Mesenchymal stem cell (in vitro differentiated cells and primary cell): ENCODE measurements at regions not wholly inside any gene's neighbourhood (a gene's known extent, or its start where the extent isn't known, plus 50 kb on each side); places are given as distances from the start of the nearest gene placed in this dataset.

ENCODE experiments used
- DNase-seq: peaks from one replicate; pipeline ENCODE4 v3.0.0-alpha.2; 2013
- H2AFZ ChIP-seq: one replicate; pipeline ENCODE4 v1.6.1; 2013; ENCODE audit warnings: low read depth, mild to moderate bottlenecking, control low read depth, inconsistent platforms, low read length, moderate library complexity
- H2AK5ac ChIP-seq: 2 replicates; pipeline ENCODE4 v1.6.1; 2013; ENCODE audit warnings: low read length, moderate library complexity, mild to moderate bottlenecking, inconsistent platforms; ENCODE audit not compliant: severe bottlenecking
- H2BK120ac ChIP-seq: one replicate; pipeline ENCODE4 v1.6.1; 2013; ENCODE audit warnings: low read depth, mild to moderate bottlenecking, inconsistent platforms, low read length, moderate library complexity
- H2BK12ac ChIP-seq, 2 experiments: one replicate each; pipeline ENCODE4 v1.6.1; 2013; ENCODE audit warnings: inconsistent platforms in 2 of 2, low read length in 2 of 2, mild to moderate bottlenecking in 2 of 2, moderate library complexity in 2 of 2, control low read depth in 1 of 2
- H2BK15ac ChIP-seq: one replicate; pipeline ENCODE4 v1.6.1; 2013; ENCODE audit warnings: mild to moderate bottlenecking, low read depth, inconsistent platforms; ENCODE audit not compliant: poor library complexity, severe bottlenecking
- H2BK5ac ChIP-seq: 2 replicates; pipeline ENCODE4 v1.6.1; 2013; ENCODE audit warnings: low read depth, mild to moderate bottlenecking, low read length, control low read depth, inconsistent platforms; ENCODE audit not compliant: poor library complexity, severe bottlenecking
- H3K14ac ChIP-seq, 2 experiments: one replicate each; pipeline ENCODE4 v1.6.1; 2013; ENCODE audit warnings: inconsistent platforms in 2 of 2, low read length in 2 of 2, control low read depth in 1 of 2, mild to moderate bottlenecking in 1 of 2, moderate library complexity in 1 of 2
- H3K18ac ChIP-seq, 2 experiments: one replicate each; pipeline ENCODE4 v1.6.1; 2013; ENCODE audit warnings: inconsistent platforms in 2 of 2, low read length in 2 of 2, control low read depth in 1 of 2, low read depth in 1 of 2, mild to moderate bottlenecking in 1 of 2
- H3K23ac ChIP-seq, 2 experiments: one replicate each; pipeline ENCODE4 v1.6.1; 2013; ENCODE audit warnings: inconsistent platforms in 2 of 2, low read length in 2 of 2, mild to moderate bottlenecking in 2 of 2, moderate library complexity in 2 of 2, control low read depth in 1 of 2
- H3K27ac ChIP-seq: 2 replicates; pipeline ENCODE4 v1.5.1; 2013; ENCODE audit warnings: mild to moderate bottlenecking, moderate library complexity, low read length, control low read depth, inconsistent platforms; ENCODE audit not compliant: poor library complexity, severe bottlenecking
- H3K27me3 ChIP-seq, 2 experiments: 2 replicates each; pipeline versions ENCODE4 v1.6.1 to v1.7.0; 2013; ENCODE audit warnings: low read length in 2 of 2, mild to moderate bottlenecking in 2 of 2, moderate library complexity in 2 of 2, control low read depth in 1 of 2, inconsistent platforms in 1 of 2; ENCODE audit not compliant: control insufficient read depth in 1 of 2, insufficient read depth in 1 of 2
- H3K36me3 ChIP-seq, 2 experiments: 2 replicates each; pipeline versions ENCODE4 v1.6.1 to v1.7.0; 2013; ENCODE audit warnings: low read length in 2 of 2, control low read depth in 1 of 2, inconsistent platforms in 1 of 2, low read depth in 1 of 2, mild to moderate bottlenecking in 1 of 2; ENCODE audit not compliant: insufficient read depth in 2 of 2, control insufficient read depth in 1 of 2
- H3K4ac ChIP-seq, 2 experiments: one replicate each; pipeline ENCODE4 v1.6.1; 2013; ENCODE audit warnings: inconsistent platforms in 2 of 2, low read length in 2 of 2, mild to moderate bottlenecking in 2 of 2, moderate library complexity in 2 of 2, control low read depth in 1 of 2, low read depth in 1 of 2
- H3K4me1 ChIP-seq: 2 replicates; pipeline ENCODE4 v1.6.1; 2013; ENCODE audit warnings: low read depth, low read length, control low read depth; ENCODE audit not compliant: control insufficient read depth, insufficient read depth
- H3K4me2 ChIP-seq: 2 replicates; pipeline ENCODE4 v1.6.1; 2013; ENCODE audit warnings: low read length, mild to moderate bottlenecking, inconsistent platforms; ENCODE audit not compliant: poor library complexity, severe bottlenecking
- H3K4me3 ChIP-seq, 2 experiments: 2 replicates each; pipeline versions ENCODE4 v1.5.1 to v1.7.0; 2013; ENCODE audit warnings: low read length in 2 of 2, mild to moderate bottlenecking in 2 of 2, control low read depth in 1 of 2, low read depth in 1 of 2; ENCODE audit not compliant: insufficient read depth in 1 of 2
- H3K79me1 ChIP-seq: replicated peaks from 2 replicates; pipeline ENCODE4 v1.6.1; 2013; ENCODE audit warnings: mild to moderate bottlenecking, control low read depth, low read length, inconsistent platforms; ENCODE audit not compliant: poor library complexity, severe bottlenecking
- H3K9ac ChIP-seq: 2 replicates; pipeline ENCODE4 v1.7.0; 2013; ENCODE audit warnings: mild to moderate bottlenecking, low read length, moderate library complexity
- H3K9me3 ChIP-seq: 2 replicates; pipeline ENCODE4 v1.7.0; 2013; ENCODE audit warnings: mild to moderate bottlenecking, low read length; ENCODE audit not compliant: control insufficient read depth
- H4K8ac ChIP-seq: one replicate; pipeline ENCODE4 v1.6.1; 2013; ENCODE audit warnings: inconsistent platforms, mild to moderate bottlenecking, low read length, moderate library complexity
- H4K91ac ChIP-seq: one replicate; pipeline ENCODE4 v1.6.1; 2013; ENCODE audit warnings: mild to moderate bottlenecking, low read length, inconsistent platforms
- whole genome bisulfite sequencing: methylation state at CpG from one replicate; pipeline ENCODE4 v1.1.7; 2013; ENCODE audit warnings: mixed read lengths; 5-methylcytosine and 5-hydroxymethylcytosine counted together

- Histone ChIP-seq H3K4me2 (no peak overlapping the region), H3K27me3 (peaks cover 46 to 70% of the 10 kb centered on the region in 2 experiments), H3K27ac (no peak overlapping the region), H4K91ac (no peak overlapping the region), H2BK120ac (no peak overlapping the region), H2BK5ac (no peak overlapping the region), H2AK5ac (no peak overlapping the region), H3K79me1 (no peaks in the 10 kb centered on the region), H3K4me1 (peaks cover 4% of the 10 kb centered on the region), H3K9ac (no peak overlapping the region), H3K4me3 (no peak overlapping the region), H3K14ac (no peak overlapping the region), H2BK12ac (no peak overlapping the region), H2AFZ (no peak overlapping the region), H3K36me3 (no peaks in the 10 kb centered on the region), H2BK15ac (no peak overlapping the region), H4K8ac (no peak overlapping the region), H3K23ac (no peak overlapping the region), H3K9me3 (peaks cover 22% of the 10 kb centered on the region), H3K4ac (no peak overlapping the region), H3K18ac (no peak overlapping the region)
- no peak for DNase-seq
- WGBS, result 54% methylated on average over 17 of the region's 17 CpGs
Measured at GRCh38 chr17:77736199-77736585, 222.3 kb upstream of the TNRC6C start.

DNA sequence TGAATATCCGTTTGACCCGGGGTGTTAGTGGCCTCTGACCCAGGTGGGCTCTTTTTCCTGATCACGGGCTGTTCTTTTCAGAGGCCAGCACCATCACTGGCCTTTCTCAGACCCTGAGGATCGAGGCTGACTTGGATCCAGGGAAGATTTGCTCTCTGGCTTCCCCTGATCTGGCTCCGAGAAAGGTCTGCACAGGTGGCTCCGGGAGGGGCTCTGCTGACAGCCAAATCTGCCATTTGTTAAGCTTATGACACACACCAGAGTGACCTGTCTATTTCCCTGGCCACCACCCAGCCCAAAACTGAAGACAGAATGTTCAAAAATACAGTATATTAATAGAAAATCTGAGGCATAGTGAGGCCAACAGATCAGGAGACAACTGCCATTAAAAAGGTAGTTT, 221.8 kb upstream of the TNRC6C start:
- no peak overlapping the region for H4K91ac ChIP-seq
- H2AFZ ChIP-seq, result no peak overlapping the region
- H3K9me3 ChIP-seq, result peaks cover 21% of the 10 kb centered on the region
- H3K4me2 ChIP-seq, result no peak overlapping the region
- no peaks in the 10 kb centered on the region for H3K79me1 ChIP-seq
- H3K4me3 ChIP-seq, result no peak overlapping the region
- no peaks in the 10 kb centered on the region for H3K36me3 ChIP-seq
- H3K23ac ChIP-seq, result no peak overlapping the region
- no peak overlapping the region for H2BK120ac ChIP-seq
- no peak overlapping the region for H3K14ac ChIP-seq
- no peak overlapping the region for H2AK5ac ChIP-seq
- WGBS, result 86% methylated on average over 6 of the region's 6 CpGs
- no peak overlapping the region for H2BK5ac ChIP-seq
- H2BK12ac ChIP-seq, result no peak overlapping the region
- H2BK15ac ChIP-seq, result no peak overlapping the region
- no peak overlapping the region for H3K18ac ChIP-seq
- no peak overlapping the region for H3K9ac ChIP-seq
- DNase-seq, result no peak
- H3K27ac ChIP-seq, result no peak overlapping the region
- no peak overlapping the region for H4K8ac ChIP-seq
- H3K27me3 ChIP-seq, result peaks cover 46 to 73% of the 10 kb centered on the region in 2 experiments
- H3K4ac ChIP-seq, result no peak overlapping the region
- peaks cover 4% of the 10 kb centered on the region for H3K4me1 ChIP-seq

DNA sequence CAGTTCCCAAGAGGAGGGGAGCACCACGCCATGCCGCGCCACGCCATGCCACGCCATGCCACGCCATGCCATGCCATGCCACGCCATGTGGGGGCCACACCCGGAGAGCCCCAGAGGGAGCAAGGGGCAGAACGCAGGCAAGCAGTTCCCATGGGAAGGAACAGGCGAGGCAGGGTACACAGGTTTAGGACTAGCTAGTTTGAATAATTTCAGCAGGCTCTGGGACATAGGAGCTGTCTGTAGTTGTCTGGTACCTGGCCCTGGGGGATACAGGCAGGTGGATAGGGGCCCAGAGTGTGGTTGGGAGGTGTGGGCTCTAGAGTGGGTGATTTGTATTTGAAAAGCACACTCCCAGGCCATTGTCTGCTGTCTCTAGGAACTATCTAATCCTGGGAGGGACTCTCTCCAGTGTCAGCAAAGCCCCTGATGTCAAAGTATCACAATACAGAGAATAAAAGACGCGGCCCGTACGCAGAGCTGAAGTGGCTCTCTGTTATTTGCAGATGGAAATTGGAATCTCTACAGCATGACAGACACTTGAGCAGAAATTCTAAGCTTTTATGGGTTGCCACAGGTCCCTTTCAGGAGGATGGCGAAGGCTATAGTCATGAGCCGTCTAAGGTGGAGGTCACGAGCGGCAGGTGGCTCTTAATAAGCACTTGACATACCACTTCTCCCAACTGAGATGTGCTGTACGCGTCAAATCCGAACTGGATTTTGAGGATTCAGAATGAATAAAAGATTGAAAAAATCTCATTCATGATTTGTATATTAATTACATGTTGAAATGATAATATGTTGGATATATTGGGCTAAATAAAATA, 220.8 kb upstream of the TNRC6C start:
- Histone ChIP-seq H3K27me3 (peaks cover 46 to 69% of the 10 kb centered on the region in 2 experiments), H3K4me2 (no peak overlapping the region), H3K36me3 (no peaks in the 10 kb centered on the region), H2BK15ac (no peak overlapping the region), H4K91ac (no peak overlapping the region), H3K9me3 (peaks cover 12% of the 10 kb centered on the region), H3K9ac (no peak overlapping the region), H4K8ac (no peak overlapping the region), H3K4ac (no peak overlapping the region), H2AFZ (no peak overlapping the region), H2BK120ac (no peak overlapping the region), H3K14ac (no peak overlapping the region), H3K23ac (no peak overlapping the region), H3K4me3 (no peak overlapping the region), H3K27ac (no peak overlapping the region), H2AK5ac (no peak overlapping the region), H3K79me1 (no peaks in the 10 kb centered on the region), H3K4me1 (peaks cover 4% of the 10 kb centered on the region), H2BK12ac (no peak overlapping the region), H2BK5ac (no peak overlapping the region), H3K18ac (no peak overlapping the region)
- WGBS, result 83% methylated on average over 18 of the region's 21 CpGs
- DNase-seq, result no peak

DNA sequence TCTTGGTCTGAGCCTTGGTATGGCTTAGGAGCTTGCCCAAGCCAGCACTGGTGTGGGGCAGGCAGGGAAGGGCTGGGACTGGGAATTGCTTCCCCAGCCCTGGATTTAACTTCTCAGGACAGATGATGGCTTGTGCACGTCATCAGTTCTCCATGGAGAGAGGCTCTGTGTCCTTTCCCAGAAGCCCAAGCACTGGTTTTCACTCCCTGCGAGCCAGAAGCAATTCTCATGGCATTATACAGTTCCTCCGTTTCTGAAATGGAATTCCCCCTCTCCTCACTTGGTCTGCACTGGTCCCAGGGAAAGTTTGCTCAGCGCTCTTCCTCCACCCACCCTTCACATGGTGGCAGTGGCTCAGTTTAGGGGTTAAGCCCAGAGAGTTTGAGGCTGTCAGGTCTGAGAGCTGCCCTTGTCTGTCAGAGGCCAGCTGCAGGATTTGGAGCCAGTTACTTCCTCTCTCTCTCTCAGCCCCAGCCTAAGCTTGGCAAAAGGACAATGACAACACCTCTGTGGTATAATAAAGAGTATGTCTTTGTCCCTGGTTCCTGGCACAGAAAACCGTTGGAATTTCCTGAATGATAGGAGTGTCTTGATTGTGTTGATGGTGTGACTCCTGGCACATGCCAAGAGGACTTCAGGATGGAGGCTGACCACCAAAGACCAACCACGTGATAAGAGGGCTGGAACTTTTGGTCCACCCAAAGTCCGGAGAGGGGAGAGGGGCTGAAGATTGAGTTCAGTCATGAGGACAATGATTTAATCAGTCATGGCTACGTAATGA, 219.6 kb upstream of the TNRC6C start:
- WGBS, result 65% methylated on average over 7 of the region's 8 CpGs
- H2AFZ ChIP-seq, result no peak overlapping the region
- no peak overlapping the region for H2AK5ac ChIP-seq
- H3K79me1 ChIP-seq, result no peaks in the 10 kb centered on the region
- H3K18ac ChIP-seq, result no peak overlapping the region
- no peak overlapping the region for H2BK12ac ChIP-seq
- no peak overlapping the region for H3K23ac ChIP-seq
- H3K27me3 ChIP-seq, result peaks cover 42 to 69% of the 10 kb centered on the region in 2 experiments
- H4K91ac ChIP-seq, result no peak overlapping the region
- H3K36me3 ChIP-seq, result no peaks in the 10 kb centered on the region
- H3K4me2 ChIP-seq, result no peak overlapping the region
- peaks cover 7% of the 10 kb centered on the region for H3K9me3 ChIP-seq
- no peak overlapping the region for H3K4me3 ChIP-seq
- DNase-seq, result no peak
- H3K4ac ChIP-seq, result no peak overlapping the region
- no peak overlapping the region for H2BK15ac ChIP-seq
- H3K9ac ChIP-seq, result no peak overlapping the region
- no peak overlapping the region for H3K14ac ChIP-seq
- no peak overlapping the region for H2BK5ac ChIP-seq
- no peak overlapping the region for H2BK120ac ChIP-seq
- H4K8ac ChIP-seq, result no peak overlapping the region
- H3K27ac ChIP-seq, result no peak overlapping the region
- H3K4me1 ChIP-seq, result peaks cover 4% of the 10 kb centered on the region
